Effector memory CD8-positive, alpha-beta T cell (primary cell): ENCODE measurements at regions not wholly inside any gene's neighbourhood (a gene's known extent, or its start where the extent isn't known, plus 50 kb on each side); places are given as distances from the start of the nearest gene placed in this dataset.

Experiments used
- ATAC-seq: fragments of 150-1000 bp; cut with Tn5 transposase; replicated peaks from 2 replicates; pipeline ENCODE4 v1.10.0; 2021; ENCODE audit warnings: mild to moderate bottlenecking, moderate library complexity
- DNase-seq, 3 experiments: peaks; one replicate each; pipeline ENCODE4 v3.0.0; 2021
- H3K27ac Mint-ChIP-seq, 2 donors: one replicate each; pipeline ENCODE4 v1.8.0; 2022; ENCODE audit warnings: mild to moderate bottlenecking in 2 of 2, mixed read lengths in 2 of 2, moderate library complexity in 2 of 2
- H3K27me3 Mint-ChIP-seq, 2 donors: one replicate each; pipeline ENCODE4 v1.8.0; 2022; ENCODE audit warnings: mixed read lengths in 2 of 2
- H3K36me3 Mint-ChIP-seq: one replicate; pipeline ENCODE4 v1.8.0; 2022; ENCODE audit warnings: mild to moderate bottlenecking, moderate library complexity, mixed read lengths; ENCODE audit not compliant: insufficient read depth
- H3K4me1 Mint-ChIP-seq, 2 donors: one replicate each; pipeline ENCODE4 v1.8.0; 2022; ENCODE audit warnings: low read depth in 2 of 2, mixed read lengths in 2 of 2
- H3K4me3 Mint-ChIP-seq, 2 donors: one replicate each; pipeline ENCODE4 v1.8.0; 2022; ENCODE audit warnings: mild to moderate bottlenecking in 2 of 2, mixed read lengths in 2 of 2, moderate library complexity in 2 of 2
- H3K9me3 Mint-ChIP-seq, 2 donors: one replicate each; pipeline ENCODE4 v1.8.0; 2022; ENCODE audit warnings: mixed read lengths in 2 of 2

DNA sequence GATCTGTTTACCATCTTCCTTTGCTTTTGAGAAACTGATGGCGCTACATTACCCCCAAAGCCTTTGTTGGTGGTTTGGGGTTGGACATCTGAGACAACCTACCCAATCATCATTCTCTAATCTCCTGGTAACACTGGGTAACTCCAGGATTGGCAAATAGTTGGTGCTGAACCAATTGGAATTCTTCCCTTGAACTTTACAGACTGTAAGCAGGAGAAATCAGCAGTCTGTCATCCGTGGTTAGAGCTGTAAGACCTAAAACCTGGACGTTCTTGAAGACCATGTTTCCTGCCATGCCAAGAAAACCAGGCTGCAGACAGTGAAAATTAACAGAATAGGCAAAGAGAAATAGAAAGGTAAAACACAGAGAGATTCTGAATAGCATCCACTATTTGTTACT lies 398.8 kb upstream of the SALL1 start:
- H3K9me3 Mint-ChIP-seq: peaks cover 8 to 23% of the 10 kb centered on the region in 2 donors
- ATAC-seq (no peak), DNase-seq (no peak)
- H3K27ac Mint-ChIP-seq: no peak overlapping the region
- no peaks in the 10 kb centered on the region for H3K27me3 Mint-ChIP-seq
- H3K36me3 Mint-ChIP-seq: no peaks in the 10 kb centered on the region
- no peaks in the 10 kb centered on the region for H3K4me1 Mint-ChIP-seq
- no peak overlapping the region for H3K4me3 Mint-ChIP-seq

DNA sequence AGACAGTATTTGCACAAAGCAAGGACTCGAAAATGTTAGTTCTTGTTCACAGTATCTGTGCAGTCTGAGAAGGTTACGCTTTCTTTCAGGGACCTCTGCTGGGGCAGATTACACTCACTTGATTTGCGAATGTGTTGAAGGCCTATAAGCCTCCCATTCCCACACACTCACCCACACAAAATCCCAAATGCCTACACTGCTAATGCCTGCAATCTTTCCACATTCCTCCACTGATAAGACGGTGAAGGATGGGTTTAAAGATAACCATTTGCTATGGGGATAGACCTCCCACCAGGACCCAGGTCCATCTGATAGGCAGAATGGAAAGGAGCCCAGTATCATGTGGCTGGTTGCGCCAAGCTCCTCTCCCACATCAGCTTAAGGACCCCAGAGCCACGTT lies 394.9 kb upstream of the SALL1 start:
- Mint-ChIP-seq H3K9me3 (peaks cover 7 to 10% of the 10 kb centered on the region in 2 donors), H3K4me3 (no peak overlapping the region), H3K27ac (no peak overlapping the region), H3K27me3 (no peaks in the 10 kb centered on the region), H3K36me3 (no peaks in the 10 kb centered on the region), H3K4me1 (no peaks in the 10 kb centered on the region)
- no peak for DNase-seq
- no peak for ATAC-seq

DNA sequence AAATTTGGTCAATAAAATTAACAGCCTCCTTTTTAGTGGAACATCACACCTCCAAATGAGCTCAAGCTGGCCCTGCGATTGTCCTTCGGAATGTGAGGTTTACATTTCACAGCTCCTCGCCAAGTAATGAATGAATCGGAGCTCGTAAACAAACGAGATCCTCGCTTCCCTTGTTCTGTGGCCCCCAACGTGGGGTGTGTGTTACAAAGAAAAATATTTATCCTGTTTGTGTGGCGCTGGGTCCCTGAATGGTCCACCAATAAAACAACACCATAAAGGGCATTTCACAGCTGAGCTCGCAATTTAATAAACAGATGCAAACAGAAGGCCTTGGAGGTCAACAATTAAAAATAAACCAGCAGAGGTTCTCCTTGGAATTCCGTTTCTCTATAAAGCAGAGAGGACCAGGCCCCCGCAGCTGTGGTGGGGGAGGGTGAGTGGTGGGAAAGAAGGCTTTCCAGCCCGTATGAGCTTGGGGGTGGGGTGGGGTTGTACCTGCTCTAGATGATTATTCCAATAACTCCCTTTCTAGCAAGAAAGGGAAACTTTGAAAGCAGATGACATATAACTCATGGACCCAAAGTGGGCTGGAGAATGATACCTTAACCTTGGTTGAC lies 393.9 kb upstream of the SALL1 start:
- Mint-ChIP-seq H3K4me1 (no peaks in the 10 kb centered on the region), H3K9me3 (peaks cover 6 to 10% of the 10 kb centered on the region in 2 donors), H3K36me3 (no peaks in the 10 kb centered on the region), H3K27ac (no peak overlapping the region), H3K4me3 (no peak overlapping the region), H3K27me3 (no peaks in the 10 kb centered on the region)
- ATAC-seq (no peak), DNase-seq (no peak)

DNA sequence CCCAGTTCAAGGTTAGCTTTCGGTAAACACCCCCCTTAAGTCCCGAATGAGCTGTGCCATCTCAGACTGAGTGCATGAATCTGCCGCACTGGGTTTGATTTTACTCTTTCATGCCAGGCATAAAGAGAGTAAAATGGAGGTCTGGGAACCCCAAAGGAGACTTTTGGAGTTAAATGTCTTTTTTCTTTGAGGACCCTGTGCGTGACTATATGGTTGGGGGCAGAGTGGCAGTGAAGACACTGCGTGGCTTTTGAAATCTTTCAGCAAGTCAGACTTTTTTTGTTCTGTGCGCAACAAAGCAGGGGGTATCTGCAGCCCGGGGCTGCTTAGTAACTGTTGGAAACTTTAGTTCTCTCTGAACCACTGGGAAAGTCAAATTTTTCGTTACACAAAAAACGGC lies 392.9 kb upstream of the SALL1 start:
- H3K4me1 Mint-ChIP-seq: no peaks in the 10 kb centered on the region

DNA sequence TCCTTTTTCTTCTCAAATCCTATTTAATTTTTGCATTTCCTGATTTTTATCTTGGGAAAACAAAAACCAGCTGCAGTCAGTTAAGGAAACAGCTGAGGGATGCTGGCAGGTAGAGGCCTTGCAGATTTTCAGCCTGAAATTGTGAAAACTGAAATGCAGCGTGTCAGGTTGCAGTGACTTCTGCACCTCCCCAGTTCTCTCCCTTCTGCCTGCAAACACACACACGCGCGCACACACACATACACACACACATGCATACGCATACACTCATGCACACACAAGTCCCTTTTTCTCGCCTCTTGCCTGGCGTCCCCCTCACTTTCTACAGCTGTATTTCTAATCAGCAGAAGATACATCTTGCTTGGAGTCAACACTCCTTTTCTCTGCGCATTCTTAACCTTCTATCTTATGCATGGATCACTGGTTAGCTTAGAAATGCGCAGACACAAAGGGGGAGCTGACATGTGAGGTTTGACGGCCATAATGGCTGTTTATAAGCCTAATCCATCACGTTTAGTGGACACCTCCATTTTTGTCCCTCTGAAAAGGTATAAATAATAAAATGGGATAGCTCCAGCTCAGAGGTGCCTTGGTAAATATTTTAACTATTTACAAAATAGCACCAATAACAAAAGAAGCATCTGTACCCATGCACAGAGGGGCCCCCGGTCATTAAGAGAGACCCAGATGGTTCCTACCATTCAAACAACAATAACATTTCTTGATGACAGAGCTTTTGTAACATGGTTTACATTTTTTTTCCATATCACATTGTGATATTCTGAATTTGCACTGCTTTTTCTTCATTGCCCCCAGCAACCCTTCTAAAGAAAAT lies 392.1 kb upstream of the SALL1 start:
- DNase-seq (no peak), ATAC-seq (no peak)
- H3K27ac Mint-ChIP-seq: no peak overlapping the region
- no peak overlapping the region for H3K4me3 Mint-ChIP-seq
- H3K9me3 Mint-ChIP-seq: peaks cover 0 to 2% of the 10 kb centered on the region in 2 donors
- no peaks in the 10 kb centered on the region for H3K4me1 Mint-ChIP-seq
- no peaks in the 10 kb centered on the region for H3K27me3 Mint-ChIP-seq
- H3K36me3 Mint-ChIP-seq: no peaks in the 10 kb centered on the region

More for the DNA sequence above, 392.9 kb upstream of the SALL1 start:
- Mint-ChIP-seq H3K36me3 (no peaks in the 10 kb centered on the region), H3K4me3 (no peak overlapping the region), H3K27ac (no peak overlapping the region), H3K9me3 (peaks cover 2 to 4% of the 10 kb centered on the region in 2 donors), H3K27me3 (no peaks in the 10 kb centered on the region)
- ATAC-seq: no peak
- DNase-seq: no peak

DNA sequence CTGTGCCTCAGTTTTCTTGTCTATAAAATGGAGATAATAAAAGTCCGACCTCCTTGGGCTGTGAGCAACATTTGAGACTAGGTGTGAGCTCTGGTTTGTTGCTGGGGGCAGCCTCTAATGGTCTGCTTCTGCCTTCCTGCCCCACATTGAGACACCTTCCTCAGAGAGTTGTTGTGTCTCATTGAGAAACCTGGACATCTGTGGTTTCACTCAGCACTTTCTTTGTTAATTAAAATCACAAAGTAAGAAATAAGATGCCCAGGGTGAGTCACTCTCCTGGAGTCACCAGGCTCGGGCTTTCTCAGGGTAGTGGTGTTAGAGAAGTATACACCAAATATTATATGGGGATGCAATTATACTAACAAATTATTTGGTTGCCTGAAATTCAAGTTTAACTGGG lies 389.2 kb upstream of the SALL1 start:
- no peaks in the 10 kb centered on the region for H3K4me1 Mint-ChIP-seq
- no peak for DNase-seq
- no peaks in the 10 kb centered on the region for H3K36me3 Mint-ChIP-seq
- H3K27ac Mint-ChIP-seq: no peak overlapping the region
- no peaks in the 10 kb centered on the region for H3K27me3 Mint-ChIP-seq
- no peak for ATAC-seq
- no peak overlapping the region for H3K4me3 Mint-ChIP-seq
- peaks cover 4 to 7% of the 10 kb centered on the region in 2 donors for H3K9me3 Mint-ChIP-seq

DNA sequence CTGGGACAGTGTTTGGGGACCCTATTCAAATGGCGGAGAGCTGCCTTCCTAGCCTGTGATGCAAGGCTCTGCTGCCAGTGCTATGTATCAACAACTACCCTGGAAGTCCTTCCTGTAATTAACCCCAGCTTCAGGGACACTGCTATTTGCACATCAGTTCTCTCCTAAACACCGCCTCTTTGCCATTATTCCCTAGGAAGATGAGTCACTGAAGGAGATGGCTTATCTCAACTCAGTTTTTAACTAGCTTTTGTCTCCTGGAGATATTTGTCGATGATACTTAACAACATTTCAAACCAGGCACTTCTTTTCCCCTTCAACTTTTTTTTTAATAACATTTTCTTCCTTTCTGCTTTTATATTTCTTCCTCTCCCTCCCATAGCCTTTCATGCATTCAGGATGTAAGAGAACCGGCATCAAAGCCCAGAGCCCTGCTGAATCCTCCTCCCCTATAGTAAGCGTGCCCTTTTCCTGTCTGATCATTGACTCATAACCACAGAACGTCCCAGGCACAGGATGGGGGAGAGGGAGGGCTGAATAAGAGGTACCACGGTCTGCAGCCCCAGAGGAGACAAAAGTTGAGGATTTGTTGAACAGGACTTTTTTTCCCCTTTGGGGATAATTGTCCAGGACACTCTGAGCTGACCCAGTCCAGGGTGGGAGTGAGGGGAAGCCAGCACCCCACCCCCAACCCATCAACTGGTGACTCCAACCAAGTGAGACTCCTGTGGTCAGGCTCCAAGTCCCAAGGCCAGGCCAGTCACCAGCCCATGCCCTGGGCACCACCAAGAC lies 387.8 kb upstream of the SALL1 start:
- Mint-ChIP-seq H3K36me3 (no peaks in the 10 kb centered on the region), H3K4me3 (no peak overlapping the region), H3K27me3 (no peaks in the 10 kb centered on the region), H3K27ac (no peak overlapping the region), H3K4me1 (no peaks in the 10 kb centered on the region), H3K9me3 (peaks cover 4 to 7% of the 10 kb centered on the region in 2 donors)
- DNase-seq (no peak), ATAC-seq (no peak)

DNA sequence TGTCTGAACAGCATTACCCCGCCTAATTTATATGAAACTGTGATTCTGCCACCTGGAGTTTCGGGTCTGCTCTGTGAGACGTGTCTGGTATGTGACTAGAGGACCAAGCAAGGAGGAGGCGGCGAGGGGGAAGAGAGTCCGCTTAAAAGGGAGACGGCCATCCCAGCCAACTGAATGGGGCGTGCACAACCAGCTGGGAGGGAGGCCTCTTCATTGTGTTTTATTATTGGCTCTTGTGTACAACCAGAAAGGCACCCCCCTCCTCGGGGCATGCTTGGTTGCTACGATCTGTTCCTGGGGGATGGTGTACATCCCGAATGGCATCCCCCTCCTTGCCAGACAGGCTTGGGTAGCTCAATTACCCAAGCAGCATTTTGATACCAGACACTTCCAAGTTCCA lies 384.5 kb upstream of the SALL1 start:
- no peak overlapping the region for H3K4me3 Mint-ChIP-seq
- H3K36me3 Mint-ChIP-seq: no peaks in the 10 kb centered on the region
- H3K27me3 Mint-ChIP-seq: no peaks in the 10 kb centered on the region
- no peak for ATAC-seq
- H3K9me3 Mint-ChIP-seq: peaks cover 4 to 7% of the 10 kb centered on the region in 2 donors
- no peak for DNase-seq
- H3K4me1 Mint-ChIP-seq: no peaks in the 10 kb centered on the region
- H3K27ac Mint-ChIP-seq: no peak overlapping the region

DNA sequence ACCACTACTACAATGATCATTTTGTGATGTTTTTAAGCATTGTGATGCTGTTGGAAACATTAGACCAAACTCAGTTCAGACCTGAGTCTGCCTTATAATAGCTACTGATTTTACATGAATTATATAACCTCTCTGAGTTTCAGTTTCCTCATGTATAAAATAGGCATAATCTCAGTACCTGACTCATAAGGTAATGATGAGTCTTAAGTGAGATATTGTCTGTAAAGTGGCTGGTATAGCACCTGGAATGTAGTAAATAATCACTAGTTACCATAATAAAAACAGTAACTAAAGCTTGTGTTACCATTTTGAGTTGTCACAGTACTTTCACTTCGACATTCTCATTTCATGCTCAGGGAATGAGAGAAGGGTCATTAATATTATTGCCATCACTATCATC lies 381.5 kb upstream of the SALL1 start:
- H3K27me3 Mint-ChIP-seq: no peaks in the 10 kb centered on the region
- H3K4me1 Mint-ChIP-seq: no peaks in the 10 kb centered on the region
- no peak for DNase-seq
- H3K9me3 Mint-ChIP-seq: peaks cover 2 to 19% of the 10 kb centered on the region in 2 donors
- ATAC-seq: no peak
- H3K27ac Mint-ChIP-seq: no peak overlapping the region
- H3K4me3 Mint-ChIP-seq: no peak overlapping the region
- no peaks in the 10 kb centered on the region for H3K36me3 Mint-ChIP-seq

DNA sequence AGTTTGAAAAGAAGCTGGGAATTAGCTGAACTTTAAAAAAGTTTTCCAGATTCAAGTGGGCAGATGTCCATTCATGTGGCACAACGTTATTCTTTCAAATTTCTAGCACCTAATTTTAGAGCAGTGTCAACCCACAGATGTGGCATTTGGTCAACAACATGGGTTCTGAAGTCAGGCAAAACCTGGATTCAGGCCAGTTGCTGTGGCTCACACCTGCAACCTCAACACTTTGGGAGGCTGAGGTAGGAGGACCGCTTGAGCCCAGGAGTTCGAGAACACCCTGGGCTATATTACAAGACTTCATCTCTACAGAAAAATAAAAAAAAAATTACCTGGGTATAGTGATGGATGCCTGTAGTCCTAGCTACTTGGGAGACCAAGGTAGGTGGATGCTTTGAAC lies 380.2 kb upstream of the SALL1 start:
- Mint-ChIP-seq H3K27ac (no peak overlapping the region), H3K4me1 (no peaks in the 10 kb centered on the region), H3K9me3 (peaks cover 2 to 21% of the 10 kb centered on the region in 2 donors), H3K27me3 (no peaks in the 10 kb centered on the region), H3K36me3 (peaks cover 2% of the 10 kb centered on the region), H3K4me3 (no peak overlapping the region)
- no peak for DNase-seq
- ATAC-seq: no peak

DNA sequence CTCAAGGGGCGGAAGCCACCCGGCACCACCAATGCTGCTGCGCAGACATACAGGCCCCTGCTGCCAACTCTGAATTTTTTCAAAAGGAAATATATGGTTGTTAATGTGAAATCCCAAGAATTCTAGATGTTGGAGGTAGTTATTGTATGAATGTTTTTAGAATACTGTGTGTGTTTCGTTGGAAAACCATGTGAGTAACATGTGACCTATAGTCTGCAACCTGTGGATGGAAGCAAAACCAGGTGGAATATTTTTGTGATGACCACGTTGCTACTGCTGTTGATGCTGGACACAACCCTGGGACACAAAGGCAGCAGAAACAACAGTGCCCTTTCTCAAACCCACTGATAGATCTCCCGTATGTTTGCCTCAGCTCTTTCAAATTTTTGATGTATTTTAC lies 376.3 kb upstream of the SALL1 start:
- Mint-ChIP-seq H3K4me1 (no peaks in the 10 kb centered on the region), H3K9me3 (peaks cover 5 to 29% of the 10 kb centered on the region in 2 donors), H3K27ac (no peak overlapping the region), H3K4me3 (no peak overlapping the region), H3K27me3 (no peaks in the 10 kb centered on the region), H3K36me3 (peaks cover 2% of the 10 kb centered on the region)
- no peak for DNase-seq
- ATAC-seq: no peak

DNA sequence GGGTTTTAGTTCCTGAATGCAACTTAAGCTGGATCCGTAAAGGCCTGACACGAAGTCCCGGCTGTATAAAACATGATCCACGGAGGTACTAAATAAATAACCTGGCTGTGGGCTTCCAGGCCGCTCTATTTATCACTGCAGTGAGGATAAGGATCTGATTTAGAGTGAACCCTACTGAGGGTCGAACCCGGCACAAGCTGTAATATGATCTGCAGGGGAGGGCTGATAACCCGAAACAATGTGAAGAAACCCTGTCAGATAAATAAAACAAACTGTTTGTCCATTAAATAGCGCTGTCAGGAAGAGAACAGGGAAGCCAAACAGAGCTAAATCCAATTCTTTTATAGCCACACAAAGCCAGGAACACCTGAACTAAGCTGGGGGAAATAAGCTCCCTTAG lies 375.6 kb upstream of the SALL1 start:
- no peak for ATAC-seq

DNA sequence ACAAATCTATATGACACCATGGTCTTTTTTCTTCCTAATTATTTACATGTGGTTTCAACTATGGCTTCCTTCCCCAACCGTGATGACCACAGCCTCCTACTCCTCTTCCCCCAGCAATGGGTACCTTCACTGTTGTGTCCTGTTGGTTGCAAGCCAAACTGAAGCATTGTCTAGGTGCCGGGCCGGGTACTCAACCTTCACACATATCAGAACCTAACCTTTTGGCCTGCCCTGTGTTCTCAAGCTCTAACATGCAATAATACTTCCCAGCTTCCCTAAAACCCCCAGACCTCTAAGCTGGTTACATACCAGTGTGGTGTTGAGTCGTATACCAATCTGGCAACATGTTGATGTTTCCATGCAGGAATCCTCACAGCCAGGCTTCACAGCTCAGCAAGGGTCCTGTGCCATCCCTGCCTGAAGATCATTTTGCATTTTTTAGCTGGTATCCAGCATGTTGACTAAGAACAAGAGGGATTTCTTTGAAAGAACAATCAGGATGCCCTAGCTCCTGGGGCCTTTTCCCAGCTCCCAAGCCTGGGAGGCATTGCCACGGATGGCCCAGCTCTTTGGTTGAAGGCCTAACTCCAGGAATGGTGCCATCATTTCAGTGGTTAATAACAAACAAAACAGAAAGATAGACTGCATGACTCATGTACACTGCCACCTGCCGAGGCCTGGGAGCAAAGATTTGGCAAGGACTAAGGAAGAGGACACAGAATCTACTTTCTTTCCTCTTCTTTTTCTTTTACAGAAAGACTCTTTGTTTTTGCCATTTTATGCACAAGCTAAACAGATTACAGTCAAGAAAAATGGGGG lies 373.7 kb upstream of the SALL1 start:
- DNase-seq: no peak
- Mint-ChIP-seq H3K27ac (no peak overlapping the region), H3K36me3 (peaks cover 2% of the 10 kb centered on the region), H3K27me3 (no peaks in the 10 kb centered on the region), H3K4me1 (no peaks in the 10 kb centered on the region), H3K4me3 (no peak overlapping the region), H3K9me3 (peaks cover 5 to 37% of the 10 kb centered on the region in 2 donors)
- ATAC-seq: no peak

More for the DNA sequence above, 375.6 kb upstream of the SALL1 start:
- H3K27me3 Mint-ChIP-seq: no peaks in the 10 kb centered on the region
- peaks cover 2% of the 10 kb centered on the region for H3K36me3 Mint-ChIP-seq
- DNase-seq: no peak
- H3K9me3 Mint-ChIP-seq: peaks cover 5 to 35% of the 10 kb centered on the region in 2 donors
- H3K27ac Mint-ChIP-seq: no peak overlapping the region
- H3K4me3 Mint-ChIP-seq: no peak overlapping the region
- no peaks in the 10 kb centered on the region for H3K4me1 Mint-ChIP-seq
